K562 (cell line): ENCODE measurements at regions not wholly inside any gene's neighbourhood (a gene's known extent, or its start where the extent isn't known, plus 50 kb on each side); places are given as distances from the start of the nearest gene placed in this dataset.
A peak's percentile ranks its signal among the peaks of the same experiment; 100 is the strongest.

ENCODE experiments used
- BRF2 ChIP-seq: IDR thresholded peaks from 3 replicates; pipeline ENCODE4 v1.6.1; 2011; ENCODE audit warnings: borderline replicate concordance, mild to moderate bottlenecking; ENCODE audit not compliant: insufficient read length, insufficient read depth
- C11orf30 ChIP-seq: fragments of 450-650 bp; IDR thresholded peaks from 2 replicates; pipeline ENCODE4 v1.6.1; 2016; ENCODE audit warnings: low read depth, mild to moderate bottlenecking
- CBX1 ChIP-seq: sonication (generic); IDR thresholded peaks from 2 replicates; pipeline ENCODE4 v1.6.1; 2016; ENCODE audit warnings: antibody characterized with exemption, low read depth, mild to moderate bottlenecking
- CREM ChIP-seq: IDR thresholded peaks from 2 replicates; pipeline ENCODE4 v1.6.1; 2014; ENCODE audit warnings: antibody characterized with exemption, low read depth
- EP300 ChIP-seq: IDR thresholded peaks from 2 replicates; pipeline ENCODE4 v1.6.1; 2012; ENCODE audit warnings: low read length, improper control_type of control experiment
- EP400 ChIP-seq: fragments of 450-650 bp; IDR thresholded peaks from 2 replicates; pipeline ENCODE4 v1.6.1; 2017; ENCODE audit warnings: antibody characterized with exemption, mild to moderate bottlenecking, moderate library complexity
- HNRNPH1 ChIP-seq: fragments of 200-400 bp; formaldehyde crosslinking; optimal IDR thresholded peaks from 2 replicates; pipeline ENCODE3; 2017; ENCODE audit warnings: low read depth, mild to moderate bottlenecking, low read length, moderate library complexity
- MEF2A ChIP-seq: IDR thresholded peaks from 2 replicates; pipeline ENCODE4 v1.6.1; 2011; ENCODE audit warnings: low read depth, mild to moderate bottlenecking, low read length, moderate library complexity; ENCODE audit not compliant: control insufficient read depth
- NCOR1 ChIP-seq: fragments of 450-650 bp; IDR thresholded peaks from 2 replicates; pipeline ENCODE4 v1.6.1; 2016; ENCODE audit warnings: mild to moderate bottlenecking, moderate library complexity
- NFE2L1 ChIP-seq: fragments of 450-650 bp; IDR thresholded peaks from 2 replicates; pipeline ENCODE4 v1.6.1; 2016; ENCODE audit warnings: missing genetic modification characterization, low read depth, mild to moderate bottlenecking, missing compliant biosample characterization, moderate library complexity, borderline replicate concordance
- NR2C1 ChIP-seq, 2 experiments: fragments of 450-650 bp; IDR thresholded peaks; 2 replicates each; pipeline ENCODE4 v1.6.1; 2017; ENCODE audit warnings: mild to moderate bottlenecking in 2 of 2, antibody characterized with exemption in 1 of 2, inconsistent platforms in 1 of 2, missing compliant biosample characterization in 1 of 2, missing genetic modification characterization in 1 of 2
- PPARD ChIP-seq: fragments of 250-450 bp; sonication (Bioruptor Pico); IDR thresholded peaks from 2 replicates; pipeline ENCODE4 v1.8.0; 2022; ENCODE audit warnings: inconsistent platforms, mild to moderate bottlenecking, moderate library complexity
- RCOR1 ChIP-seq, 2 experiments: IDR thresholded peaks; 2 replicates each; pipeline ENCODE4 v1.6.1; 2012; ENCODE audit warnings: low read depth in 2 of 2, low read length in 2 of 2, borderline replicate concordance in 1 of 2, improper control_type of control experiment in 1 of 2
- SMARCE1 ChIP-seq: fragments of 450-650 bp; IDR thresholded peaks from 2 replicates; pipeline ENCODE4 v1.7.1; 2016; ENCODE audit warnings: mild to moderate bottlenecking
- SNIP1 ChIP-seq: fragments of 450-650 bp; IDR thresholded peaks from 2 replicates; pipeline ENCODE4 v1.7.1; 2017; ENCODE audit warnings: low read depth, mild to moderate bottlenecking
- SOX6 ChIP-seq: fragments of 450-650 bp; IDR thresholded peaks from 2 replicates; pipeline ENCODE4 v1.6.1; 2014; ENCODE audit warnings: mild to moderate bottlenecking
- TAF7 ChIP-seq: fragments of 450-650 bp; IDR thresholded peaks from 2 replicates; pipeline ENCODE4 v1.6.1; 2016; ENCODE audit warnings: missing genetic modification characterization, missing compliant biosample characterization
- THAP7 ChIP-seq: fragments of 250-450 bp; sonication (Bioruptor Pico); IDR thresholded peaks from 2 replicates; pipeline ENCODE4 v1.5.0; 2021
- WHSC1 ChIP-seq: IDR thresholded peaks from one replicate; pipeline ENCODE4 v1.6.1; 2012; ENCODE audit warnings: low read length, control low read depth, inconsistent platforms
- ZNF12 ChIP-seq: sonication (generic); formaldehyde crosslinking; IDR thresholded peaks from 2 replicates; pipeline ENCODE4 v1.4.0; 2020; ENCODE audit warnings: mild to moderate bottlenecking, missing genetic modification reagents
- ZNF175 ChIP-seq: fragments of 200-800 bp; sonication (Bioruptor generic); IDR thresholded peaks from 2 replicates; pipeline ENCODE4 v1.6.1; 2016; ENCODE audit warnings: low read depth, mild to moderate bottlenecking, missing genetic modification characterization, missing compliant biosample characterization
- ZNF253 ChIP-seq: fragments of 250-450 bp; sonication (Bioruptor Pico); conservative IDR thresholded peaks from 2 replicates; pipeline ENCODE4 v1.6.1; 2021; ENCODE audit warnings: mild to moderate bottlenecking
- ZNF551 ChIP-seq: fragments of 250-450 bp; sonication (Bioruptor Pico); IDR thresholded peaks from 2 replicates; pipeline ENCODE4 v1.5.0; 2021; ENCODE audit warnings: mild to moderate bottlenecking, moderate library complexity
- ZNF696 ChIP-seq: fragments of 250-450 bp; sonication (Bioruptor Pico); conservative IDR thresholded peaks from 2 replicates; pipeline ENCODE4 v1.4.0; 2020; ENCODE audit warnings: mild to moderate bottlenecking, moderate library complexity
- ZNF699 ChIP-seq: fragments of 250-450 bp; sonication (Bioruptor Pico); IDR thresholded peaks from 2 replicates; pipeline ENCODE4 v1.8.0; 2021; ENCODE audit warnings: mild to moderate bottlenecking, moderate library complexity; ENCODE audit not compliant: insufficient replicate concordance
- ZNF76 ChIP-seq: fragments of 250-450 bp; sonication (Bioruptor Pico); IDR thresholded peaks from 2 replicates; pipeline ENCODE4 v1.4.0; 2020; ENCODE audit warnings: mild to moderate bottlenecking, moderate library complexity, borderline replicate concordance

- no peak for TF ChIP-seq BRF2
- no peak for TF ChIP-seq ZNF253
- no peak for TF ChIP-seq EP400
- no peak for TF ChIP-seq SOX6
- no peak for TF ChIP-seq THAP7 (CRISPR knock-in tag)
- TF ChIP-seq ZNF12 (CRISPR knock-in tag): no peak
- TF ChIP-seq CREM: peak; percentile 27; the same call in 1 of the 2 replicates
- TF ChIP-seq NFE2L1: no peak
- TF ChIP-seq EP300: no peak
- TF ChIP-seq HNRNPH1: no peak
- no peak for TF ChIP-seq SMARCE1
- no peak for TF ChIP-seq C11orf30
- TF ChIP-seq ZNF699 (CRISPR knock-in tag): no peak
- TF ChIP-seq ZNF551 (CRISPR knock-in tag): no peak
- TF ChIP-seq ZNF696 (CRISPR knock-in tag): no peak
- TF ChIP-seq NR2C1 (IDR thresholded peaks at IDR 0.05): 0 out of 2 replicates have a peak, but pooled peaks have one; percentile 23
- TF ChIP-seq NR2C1 (tag; IDR thresholded peaks at IDR 0.05): no peak
- no peak for TF ChIP-seq NCOR1
- no peak for TF ChIP-seq TAF7 (tag)
- TF ChIP-seq SNIP1: no peak
- TF ChIP-seq RCOR1 (IDR thresholded peaks at IDR 0.05; ENCODE audit: borderline replicate concordance in 1 of 2, low read depth in 2 of 2, low read length in 2 of 2): no peak
- no peak for TF ChIP-seq CBX1
- no peak for TF ChIP-seq WHSC1
- TF ChIP-seq MEF2A: no peak
- TF ChIP-seq ZNF76: no peak
- peak; percentile 48; the same call in 1 of the 2 replicates for TF ChIP-seq ZNF175 (CRISPR knock-in tag)
- no peak for TF ChIP-seq PPARD
These were observed 121.8 kb downstream of the SLC38A6 start (continued) for GRCh38 chr14:61102549-61103466.
